H1 (cell line): ENCODE measurements at regions not wholly inside any gene's neighbourhood (a gene's known extent, or its start where the extent isn't known, plus 50 kb on each side); places are given as distances from the start of the nearest gene placed in this dataset.

Experiments used
- CTCF ChIA-PET: fragments of 300-600 bp; sonication (Branson Sonifier 250); formaldehyde crosslinking; loops from one replicate; lab custom pipeline; 2021; ENCODE audit not compliant: partially characterized antibody; lab: Charles Lee
- POLR2A ChIA-PET: fragments of 300-600 bp; sonication (Branson Sonifier 250); formaldehyde crosslinking; loops from one replicate; lab custom pipeline; 2021; ENCODE audit warnings: inconsistent platforms; ENCODE audit not compliant: partially characterized antibody; lab: Charles Lee
- DNase-seq, 2 experiments: peaks; one replicate each; pipeline versions ENCODE4 v3.0.0 to v3.0.0-alpha.2; 2010 to 2022; ENCODE audit warnings: low spot score in 2 of 2, low read depth in 1 of 2, mixed read lengths in 1 of 2
- FAIRE-seq: peaks from 2 replicates; lab custom pipeline; 2011; peaks lifted over from hg19 to GRCh38; lab: Jason Lieb, UNC
- H2AFZ ChIP-seq: 2 replicates; pipeline ENCODE4 v1.8.1; 2012; ENCODE audit warnings: low read length, inconsistent platforms
- H2AK5ac ChIP-seq: 2 replicates; pipeline ENCODE4 v1.6.1; 2013; ENCODE audit warnings: low read depth, low read length
- H2BK120ac ChIP-seq: replicated peaks from 2 replicates; pipeline ENCODE3; 2013; ENCODE audit warnings: low read depth, low read length, inconsistent platforms
- H2BK12ac ChIP-seq: 2 replicates; pipeline ENCODE4 v1.6.1; 2013; ENCODE audit warnings: low read depth, low read length
- H2BK15ac ChIP-seq: 2 replicates; pipeline ENCODE4 v1.6.1; 2013; ENCODE audit warnings: low read length
- H2BK20ac ChIP-seq: 2 replicates; pipeline ENCODE4 v1.6.1; 2013; ENCODE audit warnings: low read length
- H2BK5ac ChIP-seq: 2 replicates; pipeline ENCODE4 v1.6.1; 2013; ENCODE audit warnings: low read depth, low read length
- H3K14ac ChIP-seq: 2 replicates; pipeline ENCODE4 v1.6.1; 2013; ENCODE audit warnings: inconsistent platforms; ENCODE audit not compliant: insufficient read length
- H3K18ac ChIP-seq: 2 replicates; pipeline ENCODE4 v1.6.1; 2013; ENCODE audit warnings: low read length; ENCODE audit errors: extremely low read depth
- H3K23ac ChIP-seq: 2 replicates; pipeline ENCODE4 v1.6.1; 2013; ENCODE audit warnings: inconsistent platforms; ENCODE audit not compliant: insufficient read length
- H3K23me2 ChIP-seq: 2 replicates; pipeline ENCODE4 v1.6.1; 2013; ENCODE audit warnings: low read depth, low read length
- H3K27ac ChIP-seq: 2 replicates; pipeline ENCODE4 v1.6.1; 2011; ENCODE audit warnings: low read depth, low read length, inconsistent platforms
- H3K27me3 ChIP-seq, 4 experiments: replicated peaks in 1 of 4; 1 replicate in 1 of 4; 2 replicates in 3 of 4; pipeline versions ENCODE4 v1.6.1 to v1.8.1; 2011 to 2013; ENCODE audit warnings: low read length in 3 of 4, mild to moderate bottlenecking in 3 of 4, inconsistent platforms in 2 of 4, mixed read lengths in 2 of 4, moderate library complexity in 1 of 4; ENCODE audit not compliant: control insufficient read depth in 3 of 4, insufficient read depth in 3 of 4; ENCODE audit errors: extremely low read depth in 1 of 4
- H3K36me3 ChIP-seq, 4 experiments: 2 replicates each; pipeline versions ENCODE4 v1.6.1 to v1.8.1; 2011 to 2013; ENCODE audit warnings: mild to moderate bottlenecking in 4 of 4, low read length in 3 of 4, moderate library complexity in 2 of 4, control low read depth in 1 of 4, inconsistent platforms in 1 of 4; ENCODE audit not compliant: insufficient read depth in 4 of 4, control insufficient read depth in 2 of 4
- H3K4ac ChIP-seq: replicated peaks from 2 replicates; pipeline ENCODE3; 2013; ENCODE audit warnings: low read length, low read depth, mixed read lengths, inconsistent platforms; ENCODE audit not compliant: insufficient read length
- H3K4me1 ChIP-seq, 4 experiments: replicated peaks in 1 of 4; 1 replicate in 1 of 4; 2 replicates in 3 of 4; pipeline versions ENCODE4 v1.6.1 to v1.8.1; 2011 to 2013; ENCODE audit warnings: low read length in 3 of 4, inconsistent platforms in 2 of 4, mixed read lengths in 1 of 4; ENCODE audit not compliant: insufficient read depth in 4 of 4, control insufficient read depth in 3 of 4
- H3K4me2 ChIP-seq, 2 experiments: 2 replicates each; pipeline versions ENCODE4 v1.6.1 to v1.8.1; 2011 to 2013; ENCODE audit warnings: low read depth in 2 of 2, low read length in 2 of 2, control low read depth in 1 of 2, inconsistent platforms in 1 of 2, mild to moderate bottlenecking in 1 of 2; ENCODE audit not compliant: insufficient read depth in 1 of 2
- H3K4me3 ChIP-seq, 4 experiments: fragments of 200-600, 300-600 bp in 1 of 4; sonication (generic), shearing (Covaris generic), sonication (Bioruptor Twin) in 1 of 4; 2 replicates each; pipeline versions ENCODE4 v1.5.1 to v1.8.1; 2011 to 2016; ENCODE audit warnings: low read length in 4 of 4, low read depth in 3 of 4, control low read depth in 2 of 4, inconsistent platforms in 2 of 4, mild to moderate bottlenecking in 2 of 4, mixed read lengths in 1 of 4, moderate library complexity in 1 of 4; ENCODE audit not compliant: insufficient read depth in 2 of 4; ENCODE audit errors: extremely low read depth in 1 of 4
- H3K56ac ChIP-seq: replicated peaks from 2 replicates; pipeline ENCODE3; 2013; ENCODE audit warnings: low read depth, mild to moderate bottlenecking, mixed read lengths, low read length, inconsistent platforms; ENCODE audit not compliant: insufficient read length
- H3K79me1 ChIP-seq: 2 replicates; pipeline ENCODE4 v1.6.1; 2013; ENCODE audit warnings: low read depth, low read length, control low read depth
- H3K79me2 ChIP-seq, 2 experiments: 2 replicates each; pipeline versions ENCODE4 v1.6.1 to v1.8.1; 2012 to 2013; ENCODE audit warnings: low read length in 2 of 2, mild to moderate bottlenecking in 2 of 2, inconsistent platforms in 1 of 2; ENCODE audit not compliant: insufficient read depth in 2 of 2, control insufficient read depth in 1 of 2
- H3K9ac ChIP-seq, 4 experiments: replicated peaks in 1 of 4; 1 replicate in 1 of 4; 2 replicates in 3 of 4; pipeline versions ENCODE4 v1.6.1 to v1.8.1; 2011 to 2013; ENCODE audit warnings: low read depth in 3 of 4, low read length in 3 of 4, control low read depth in 2 of 4, mild to moderate bottlenecking in 2 of 4, moderate library complexity in 2 of 4, inconsistent platforms in 1 of 4; ENCODE audit errors: extremely low read depth in 1 of 4
- H3K9me3 ChIP-seq, 2 experiments: 2 replicates each; pipeline versions ENCODE4 v1.6.1 to v1.8.1; 2012 to 2013; ENCODE audit warnings: mild to moderate bottlenecking in 2 of 2, moderate library complexity in 2 of 2, control low read depth in 1 of 2, inconsistent platforms in 1 of 2, low read depth in 1 of 2, low read length in 1 of 2, mixed read lengths in 1 of 2; ENCODE audit not compliant: insufficient read depth in 2 of 2
- H4K20me1 ChIP-seq, 2 experiments: replicated peaks in 1 of 2; 2 replicates each; pipeline versions ENCODE3 to v1.8.1; 2011 to 2013; ENCODE audit warnings: inconsistent platforms in 2 of 2, low read length in 2 of 2, mild to moderate bottlenecking in 1 of 2; ENCODE audit not compliant: insufficient read depth in 2 of 2, control insufficient read depth in 1 of 2
- H4K5ac ChIP-seq: 2 replicates; pipeline ENCODE4 v1.6.1; 2013; ENCODE audit warnings: low read length, low read depth, mixed read lengths, inconsistent platforms; ENCODE audit not compliant: insufficient read length
- H4K8ac ChIP-seq: 2 replicates; pipeline ENCODE4 v1.8.0; 2013; ENCODE audit warnings: mild to moderate bottlenecking, moderate library complexity, low read length, inconsistent platforms; ENCODE audit not compliant: insufficient read depth; ENCODE audit errors: extremely low read depth
- H4K91ac ChIP-seq: replicated peaks from 2 replicates; pipeline ENCODE3; 2013; ENCODE audit warnings: low read length, mixed read lengths, inconsistent platforms; ENCODE audit not compliant: insufficient read length
- ASH2L ChIP-seq: fragments of 200-600, 300-600 bp; sonication (generic); IDR thresholded peaks from one replicate; pipeline ENCODE4 v1.7.1; 2017; ENCODE audit warnings: low read length
- BACH1 ChIP-seq: IDR thresholded peaks from 2 replicates; pipeline ENCODE4 v1.6.1; 2012; ENCODE audit warnings: low read length, improper control_type of control experiment
- BCL11A ChIP-seq, 2 experiments: IDR thresholded peaks; one replicate each; pipeline ENCODE4 v1.6.1; 2011; ENCODE audit warnings: low read depth in 2 of 2, low read length in 2 of 2, mild to moderate bottlenecking in 2 of 2
- SIN3A ChIP-seq, 2 experiments: IDR thresholded peaks in 1 of 2; conservative IDR thresholded peaks in 1 of 2; 2 replicates each; pipeline ENCODE4 v1.6.1; 2011 to 2012; ENCODE audit warnings: low read length in 2 of 2, improper control_type of control experiment in 1 of 2, low read depth in 1 of 2, mild to moderate bottlenecking in 1 of 2
- WGBS, 2 experiments: shearing (Covaris generic) in 1 of 2; methylation state at CpG; one replicate each; pipeline versions ENCODE4 v1.1.6 to v1.1.7; 2013 to 2015; ENCODE audit warnings: low lambda C conversion rate in 2 of 2, mixed read lengths in 2 of 2, inconsistent platforms in 1 of 2, low coverage in 1 of 2, missing lambda C conversion rate in 1 of 2; ENCODE audit not compliant: insufficient replicate concordance in 2 of 2, insufficient coverage in 1 of 2, insufficient read length in 1 of 2; ENCODE audit errors: extremely low coverage in 1 of 2, missing lambda C conversion rate in 1 of 2; 5-methylcytosine and 5-hydroxymethylcytosine counted together

GRCh38 chrX:149208307-149208706 is 296.8 kb downstream of the IDS start:
- no peaks in the 10 kb centered on the region for H4K20me1 ChIP-seq
- no peak overlapping the region for H4K5ac ChIP-seq
- H2AK5ac ChIP-seq = no peak overlapping the region
- TF ChIP-seq SIN3A (conservative IDR thresholded peaks at IDR 0.05 in 1 of 2, IDR thresholded peaks at IDR 0.05 in 1 of 2; ENCODE audit: low read depth in 1 of 2, low read length in 2 of 2) (no peak), BACH1 (no peak), ASH2L (no peak), BCL11A (IDR thresholded peaks at IDR 0.05; ENCODE audit: low read depth in 2 of 2, low read length in 2 of 2) (no peak)
- TF ChIP-seq, all 59 proteins: peak for 0
- Histone ChIP-seq H2BK15ac (no peak overlapping the region), H3K4me1 (no peaks in the 10 kb centered on the region), H3K18ac (no peak overlapping the region), H3K56ac (no peak overlapping the region), H2BK5ac (no peak overlapping the region), H3K36me3 (no peaks in the 10 kb centered on the region), H3K9me3 (no peaks in the 10 kb centered on the region), H3K23ac (no peak overlapping the region), H3K14ac (no peak overlapping the region), H3K27me3 (no peaks in the 10 kb centered on the region), H3K79me1 (no peaks in the 10 kb centered on the region), H2BK20ac (no peak overlapping the region), H3K23me2 (no peaks in the 10 kb centered on the region), H3K9ac (no peak overlapping the region), H2BK120ac (no peak overlapping the region), H3K27ac (no peak overlapping the region), H4K91ac (no peak overlapping the region), H3K4me2 (no peak overlapping the region), H2BK12ac (no peak overlapping the region), H3K4ac (no peak overlapping the region), H4K8ac (no peak overlapping the region), H3K4me3 (no peak overlapping the region), H2AFZ (no peak overlapping the region), H3K79me2 (no peaks in the 10 kb centered on the region)
- ChIA-PET POLR2A (no interaction called here), CTCF (no interaction called here)
- DNase-seq (no peak), FAIRE-seq (no peak)
- 83% methylated on average over 3 of the region's 3 CpGs; no CpG with 5 or more reads in 1 of the 2 experiments for WGBS, 2 experiments
